Keratinocyte (primary cell): ENCODE measurements at regions not wholly inside any gene's neighbourhood (a gene's known extent, or its start where the extent isn't known, plus 50 kb on each side); places are given as distances from the start of the nearest gene placed in this dataset.
"Not testable (repeated sequence)": the region's sequence is repeated elsewhere in the genome, so short reads cannot be mapped to it uniquely, and the experiment has no call there.

ENCODE experiments used
- DNase-seq: peaks from one replicate; pipeline ENCODE4 v3.0.0-alpha.2; 2011; ENCODE audit warnings: low read depth, missing footprints, low spot score
- FAIRE-seq: peaks from 2 replicates; lab custom pipeline; 2011; peaks lifted over from hg19 to GRCh38; lab: Jason Lieb, UNC
- H2AFZ ChIP-seq: 2 replicates; pipeline ENCODE4 v1.6.0; 2012; ENCODE audit warnings: low read length, control low read depth, inconsistent platforms; ENCODE audit not compliant: control insufficient read depth
- H3K27ac ChIP-seq: 2 replicates; pipeline ENCODE4 v1.5.1; 2011; ENCODE audit warnings: low read length; ENCODE audit not compliant: control insufficient read depth, insufficient read depth
- H3K27me3 ChIP-seq: 3 replicates; pipeline ENCODE4 v1.6.0; 2011; ENCODE audit warnings: low read length; ENCODE audit not compliant: control insufficient read depth, insufficient read depth; ENCODE audit errors: extremely low read depth
- H3K36me3 ChIP-seq, 2 experiments: 2 replicates in 1 of 2; 3 replicates in 1 of 2; pipeline ENCODE4 v1.5.1; 2011; ENCODE audit warnings: low read length in 2 of 2, mild to moderate bottlenecking in 1 of 2; ENCODE audit not compliant: control insufficient read depth in 2 of 2, insufficient read depth in 2 of 2; ENCODE audit errors: extremely low read depth in 1 of 2
- H3K4me1 ChIP-seq: 3 replicates; pipeline ENCODE4 v1.5.1; 2011; ENCODE audit warnings: low read length; ENCODE audit not compliant: control insufficient read depth, insufficient read depth; ENCODE audit errors: extremely low read depth
- H3K4me2 ChIP-seq: 3 replicates; pipeline ENCODE4 v1.6.0; 2011; ENCODE audit warnings: low read depth, low read length; ENCODE audit not compliant: control insufficient read depth, insufficient read depth; ENCODE audit errors: extremely low read depth
- H3K4me3 ChIP-seq, 3 experiments: fragments of 200-600 bp in 1 of 3; sonication (generic) in 1 of 3; 2 replicates in 2 of 3; 3 replicates in 1 of 3; pipeline ENCODE4 v1.5.1; 2011 to 2016; ENCODE audit warnings: low read length in 3 of 3, mild to moderate bottlenecking in 3 of 3, control low read depth in 2 of 3, inconsistent platforms in 1 of 3, low read depth in 1 of 3, mixed read lengths in 1 of 3, mixed run types in 1 of 3, moderate library complexity in 1 of 3; ENCODE audit not compliant: control insufficient read depth in 2 of 3, insufficient read depth in 2 of 3; ENCODE audit errors: extremely low read depth in 1 of 3
- H3K79me2 ChIP-seq: 2 replicates; pipeline ENCODE4 v1.6.0; 2012; ENCODE audit warnings: low read length; ENCODE audit not compliant: control insufficient read depth, insufficient read depth
- H3K9ac ChIP-seq: 3 replicates; pipeline ENCODE4 v1.6.0; 2011; ENCODE audit warnings: low read length; ENCODE audit not compliant: control insufficient read depth, insufficient read depth; ENCODE audit errors: extremely low read depth
- H3K9me1 ChIP-seq: 3 replicates; pipeline ENCODE4 v1.6.0; 2011; ENCODE audit warnings: low read length; ENCODE audit not compliant: control insufficient read depth, insufficient read depth; ENCODE audit errors: extremely low read depth
- H3K9me3 ChIP-seq: 2 replicates; pipeline ENCODE4 v1.5.1; 2012; ENCODE audit warnings: low read depth, low read length; ENCODE audit not compliant: control insufficient read depth
- H4K20me1 ChIP-seq: 3 replicates; pipeline ENCODE4 v1.6.0; 2011; ENCODE audit warnings: low read length; ENCODE audit not compliant: control insufficient read depth, insufficient read depth; ENCODE audit errors: extremely low read depth
- dilution Hi-C: fragments of 300-500 bp; cut with MboI; formaldehyde crosslinking; loops from one replicate; pipeline ENCODE4 v1.7.0; 2020; ENCODE audit warnings: low sequenced_read_pairs; ENCODE audit not compliant: extremely low pct_ligation_motif_present

GRCh38 chr4:9067923-9068322 is 102.3 kb upstream of the FAM90A26 start:
- H3K9ac ChIP-seq, H3K4me3 ChIP-seq, H2AFZ ChIP-seq, H3K36me3 ChIP-seq, FAIRE-seq, H3K9me1 ChIP-seq, H3K79me2 ChIP-seq, H3K27ac ChIP-seq, H3K4me1 ChIP-seq, H3K4me2 ChIP-seq, dilution Hi-C loops, H4K20me1 ChIP-seq, H3K9me3 ChIP-seq, DNase-seq, H3K27me3 ChIP-seq: not testable (repeated sequence)

DNA sequence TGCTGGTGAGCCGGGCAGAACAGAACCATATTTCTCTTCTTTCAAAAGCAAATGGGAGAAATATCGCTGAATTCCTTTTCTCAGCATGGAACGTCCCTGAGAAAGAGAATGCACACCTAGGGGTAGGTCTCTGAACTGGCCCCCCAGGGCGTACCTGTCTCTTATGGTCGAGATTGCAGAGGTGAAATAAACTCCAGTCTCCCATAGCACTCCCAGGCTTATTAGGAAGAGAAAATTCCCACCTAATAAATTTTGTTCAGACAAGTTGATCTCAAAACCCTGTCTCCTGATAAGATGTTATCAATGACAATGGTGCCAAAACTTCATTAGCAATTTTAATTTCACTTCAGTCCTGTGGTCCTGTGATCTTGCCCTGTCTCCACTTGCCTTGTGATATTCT is 106.6 kb upstream of the FAM90A26 start:
- H3K9ac ChIP-seq, dilution Hi-C loops, H3K27ac ChIP-seq, H3K27me3 ChIP-seq, H3K4me1 ChIP-seq, H4K20me1 ChIP-seq, H3K79me2 ChIP-seq, H2AFZ ChIP-seq, H3K4me3 ChIP-seq, FAIRE-seq, H3K4me2 ChIP-seq, H3K9me3 ChIP-seq, H3K36me3 ChIP-seq, H3K9me1 ChIP-seq, DNase-seq: not testable (repeated sequence)

GRCh38 chr4:9024866-9025265 is 145.3 kb upstream of the FAM90A26 start:
- H3K9ac ChIP-seq, H3K27me3 ChIP-seq, H3K4me1 ChIP-seq, FAIRE-seq, H2AFZ ChIP-seq, H3K9me3 ChIP-seq, H3K4me2 ChIP-seq, H3K79me2 ChIP-seq, DNase-seq, H3K4me3 ChIP-seq, H3K36me3 ChIP-seq, H4K20me1 ChIP-seq, dilution Hi-C loops, H3K27ac ChIP-seq, H3K9me1 ChIP-seq: not testable (repeated sequence)

DNA sequence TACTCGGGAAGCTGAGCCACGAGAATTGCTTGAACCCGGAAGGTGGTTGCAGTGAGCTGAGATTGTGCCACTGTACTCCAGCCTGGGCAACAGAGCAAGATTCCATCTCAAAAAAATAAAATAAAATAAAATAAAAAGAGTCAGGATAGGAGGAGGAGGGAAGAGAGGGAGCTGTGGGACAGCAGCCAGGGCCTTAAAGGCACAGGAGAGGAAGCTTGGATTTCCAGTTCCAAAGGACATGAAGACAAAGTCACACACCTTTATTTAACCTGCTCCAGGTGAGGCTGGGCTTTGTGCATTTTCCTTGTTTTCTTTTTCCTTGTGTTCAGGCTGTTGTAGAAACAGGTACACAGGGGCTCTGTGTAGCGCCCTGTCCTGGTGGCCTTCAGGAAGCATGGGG is 138.2 kb upstream of the HMX1 start:
- H3K4me3 ChIP-seq, DNase-seq, dilution Hi-C loops, H3K36me3 ChIP-seq, H3K9me1 ChIP-seq, H4K20me1 ChIP-seq, H3K4me1 ChIP-seq, H2AFZ ChIP-seq, H3K9ac ChIP-seq, H3K27ac ChIP-seq, H3K27me3 ChIP-seq, H3K9me3 ChIP-seq, FAIRE-seq, H3K4me2 ChIP-seq, H3K79me2 ChIP-seq: not testable (repeated sequence)

DNA sequence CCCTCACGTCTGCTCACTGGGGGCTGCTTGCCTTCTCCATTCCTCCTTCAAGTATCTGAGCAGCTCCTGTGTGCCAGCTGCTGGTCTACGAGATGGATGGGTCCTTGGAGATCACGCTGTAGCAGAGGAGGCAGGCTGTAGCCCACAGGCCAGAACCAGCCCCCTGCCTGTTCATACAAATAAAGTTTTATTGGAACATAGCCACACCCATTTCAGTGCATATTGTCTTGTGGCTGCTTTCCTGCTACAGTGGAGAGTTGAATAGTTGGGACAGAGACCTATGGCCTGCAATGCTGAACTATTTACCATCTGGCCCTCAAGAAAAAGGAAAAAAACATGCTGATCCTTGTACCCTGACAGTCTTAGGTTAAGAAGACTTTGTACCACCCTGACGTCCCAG is 136.8 kb upstream of the HMX1 start:
- H3K27me3 ChIP-seq, FAIRE-seq: not testable (repeated sequence)

More for the DNA sequence above, 136.8 kb upstream of the HMX1 start:
- H3K9ac ChIP-seq, H3K27ac ChIP-seq, H3K36me3 ChIP-seq, DNase-seq, H3K4me2 ChIP-seq, H2AFZ ChIP-seq, H3K9me3 ChIP-seq, H3K79me2 ChIP-seq, H4K20me1 ChIP-seq, H3K4me3 ChIP-seq, H3K9me1 ChIP-seq, dilution Hi-C loops, H3K4me1 ChIP-seq: not testable (repeated sequence)
